H1 (cell line): ENCODE measurements at regions not wholly inside any gene's neighbourhood (a gene's known extent, or its start where the extent isn't known, plus 50 kb on each side); places are given as distances from the start of the nearest gene placed in this dataset.

ENCODE experiments used
- CTCF ChIA-PET: fragments of 300-600 bp; sonication (Branson Sonifier 250); formaldehyde crosslinking; loops from one replicate; lab custom pipeline; 2021; ENCODE audit not compliant: partially characterized antibody; lab: Charles Lee
- POLR2A ChIA-PET: fragments of 300-600 bp; sonication (Branson Sonifier 250); formaldehyde crosslinking; loops from one replicate; lab custom pipeline; 2021; ENCODE audit warnings: inconsistent platforms; ENCODE audit not compliant: partially characterized antibody; lab: Charles Lee
- DNase-seq, 2 experiments: peaks; one replicate each; pipeline versions ENCODE4 v3.0.0 to v3.0.0-alpha.2; 2010 to 2022; ENCODE audit warnings: low spot score in 2 of 2, low read depth in 1 of 2, mixed read lengths in 1 of 2
- FAIRE-seq: peaks from 2 replicates; lab custom pipeline; 2011; peaks lifted over from hg19 to GRCh38; lab: Jason Lieb, UNC
- H2AFZ ChIP-seq: 2 replicates; pipeline ENCODE4 v1.8.1; 2012; ENCODE audit warnings: low read length, inconsistent platforms
- H2AK5ac ChIP-seq: 2 replicates; pipeline ENCODE4 v1.6.1; 2013; ENCODE audit warnings: low read depth, low read length
- H2BK120ac ChIP-seq: replicated peaks from 2 replicates; pipeline ENCODE3; 2013; ENCODE audit warnings: low read depth, low read length, inconsistent platforms
- H2BK12ac ChIP-seq: 2 replicates; pipeline ENCODE4 v1.6.1; 2013; ENCODE audit warnings: low read depth, low read length
- H2BK15ac ChIP-seq: 2 replicates; pipeline ENCODE4 v1.6.1; 2013; ENCODE audit warnings: low read length
- H2BK20ac ChIP-seq: 2 replicates; pipeline ENCODE4 v1.6.1; 2013; ENCODE audit warnings: low read length
- H2BK5ac ChIP-seq: 2 replicates; pipeline ENCODE4 v1.6.1; 2013; ENCODE audit warnings: low read depth, low read length
- H3K14ac ChIP-seq: 2 replicates; pipeline ENCODE4 v1.6.1; 2013; ENCODE audit warnings: inconsistent platforms; ENCODE audit not compliant: insufficient read length
- H3K18ac ChIP-seq: 2 replicates; pipeline ENCODE4 v1.6.1; 2013; ENCODE audit warnings: low read length; ENCODE audit errors: extremely low read depth
- H3K23ac ChIP-seq: 2 replicates; pipeline ENCODE4 v1.6.1; 2013; ENCODE audit warnings: inconsistent platforms; ENCODE audit not compliant: insufficient read length
- H3K23me2 ChIP-seq: 2 replicates; pipeline ENCODE4 v1.6.1; 2013; ENCODE audit warnings: low read depth, low read length
- H3K27ac ChIP-seq: 2 replicates; pipeline ENCODE4 v1.6.1; 2011; ENCODE audit warnings: low read depth, low read length, inconsistent platforms
- H3K27me3 ChIP-seq, 4 experiments: replicated peaks in 1 of 4; 1 replicate in 1 of 4; 2 replicates in 3 of 4; pipeline versions ENCODE4 v1.6.1 to v1.8.1; 2011 to 2013; ENCODE audit warnings: low read length in 3 of 4, mild to moderate bottlenecking in 3 of 4, inconsistent platforms in 2 of 4, mixed read lengths in 2 of 4, moderate library complexity in 1 of 4; ENCODE audit not compliant: control insufficient read depth in 3 of 4, insufficient read depth in 3 of 4; ENCODE audit errors: extremely low read depth in 1 of 4
- H3K36me3 ChIP-seq, 4 experiments: 2 replicates each; pipeline versions ENCODE4 v1.6.1 to v1.8.1; 2011 to 2013; ENCODE audit warnings: mild to moderate bottlenecking in 4 of 4, low read length in 3 of 4, moderate library complexity in 2 of 4, control low read depth in 1 of 4, inconsistent platforms in 1 of 4; ENCODE audit not compliant: insufficient read depth in 4 of 4, control insufficient read depth in 2 of 4
- H3K4ac ChIP-seq: replicated peaks from 2 replicates; pipeline ENCODE3; 2013; ENCODE audit warnings: low read length, low read depth, mixed read lengths, inconsistent platforms; ENCODE audit not compliant: insufficient read length
- H3K4me1 ChIP-seq, 4 experiments: replicated peaks in 1 of 4; 1 replicate in 1 of 4; 2 replicates in 3 of 4; pipeline versions ENCODE4 v1.6.1 to v1.8.1; 2011 to 2013; ENCODE audit warnings: low read length in 3 of 4, inconsistent platforms in 2 of 4, mixed read lengths in 1 of 4; ENCODE audit not compliant: insufficient read depth in 4 of 4, control insufficient read depth in 3 of 4
- H3K4me2 ChIP-seq, 2 experiments: 2 replicates each; pipeline versions ENCODE4 v1.6.1 to v1.8.1; 2011 to 2013; ENCODE audit warnings: low read depth in 2 of 2, low read length in 2 of 2, control low read depth in 1 of 2, inconsistent platforms in 1 of 2, mild to moderate bottlenecking in 1 of 2; ENCODE audit not compliant: insufficient read depth in 1 of 2
- H3K4me3 ChIP-seq, 4 experiments: fragments of 200-600, 300-600 bp in 1 of 4; sonication (generic), shearing (Covaris generic), sonication (Bioruptor Twin) in 1 of 4; 2 replicates each; pipeline versions ENCODE4 v1.5.1 to v1.8.1; 2011 to 2016; ENCODE audit warnings: low read length in 4 of 4, low read depth in 3 of 4, control low read depth in 2 of 4, inconsistent platforms in 2 of 4, mild to moderate bottlenecking in 2 of 4, mixed read lengths in 1 of 4, moderate library complexity in 1 of 4; ENCODE audit not compliant: insufficient read depth in 2 of 4; ENCODE audit errors: extremely low read depth in 1 of 4
- H3K56ac ChIP-seq: replicated peaks from 2 replicates; pipeline ENCODE3; 2013; ENCODE audit warnings: low read depth, mild to moderate bottlenecking, mixed read lengths, low read length, inconsistent platforms; ENCODE audit not compliant: insufficient read length
- H3K79me1 ChIP-seq: 2 replicates; pipeline ENCODE4 v1.6.1; 2013; ENCODE audit warnings: low read depth, low read length, control low read depth
- H3K79me2 ChIP-seq, 2 experiments: 2 replicates each; pipeline versions ENCODE4 v1.6.1 to v1.8.1; 2012 to 2013; ENCODE audit warnings: low read length in 2 of 2, mild to moderate bottlenecking in 2 of 2, inconsistent platforms in 1 of 2; ENCODE audit not compliant: insufficient read depth in 2 of 2, control insufficient read depth in 1 of 2
- H3K9ac ChIP-seq, 4 experiments: replicated peaks in 1 of 4; 1 replicate in 1 of 4; 2 replicates in 3 of 4; pipeline versions ENCODE4 v1.6.1 to v1.8.1; 2011 to 2013; ENCODE audit warnings: low read depth in 3 of 4, low read length in 3 of 4, control low read depth in 2 of 4, mild to moderate bottlenecking in 2 of 4, moderate library complexity in 2 of 4, inconsistent platforms in 1 of 4; ENCODE audit errors: extremely low read depth in 1 of 4
- H3K9me3 ChIP-seq, 2 experiments: 2 replicates each; pipeline versions ENCODE4 v1.6.1 to v1.8.1; 2012 to 2013; ENCODE audit warnings: mild to moderate bottlenecking in 2 of 2, moderate library complexity in 2 of 2, control low read depth in 1 of 2, inconsistent platforms in 1 of 2, low read depth in 1 of 2, low read length in 1 of 2, mixed read lengths in 1 of 2; ENCODE audit not compliant: insufficient read depth in 2 of 2
- H4K20me1 ChIP-seq, 2 experiments: replicated peaks in 1 of 2; 2 replicates each; pipeline versions ENCODE3 to v1.8.1; 2011 to 2013; ENCODE audit warnings: inconsistent platforms in 2 of 2, low read length in 2 of 2, mild to moderate bottlenecking in 1 of 2; ENCODE audit not compliant: insufficient read depth in 2 of 2, control insufficient read depth in 1 of 2
- H4K5ac ChIP-seq: 2 replicates; pipeline ENCODE4 v1.6.1; 2013; ENCODE audit warnings: low read length, low read depth, mixed read lengths, inconsistent platforms; ENCODE audit not compliant: insufficient read length
- H4K8ac ChIP-seq: 2 replicates; pipeline ENCODE4 v1.8.0; 2013; ENCODE audit warnings: mild to moderate bottlenecking, moderate library complexity, low read length, inconsistent platforms; ENCODE audit not compliant: insufficient read depth; ENCODE audit errors: extremely low read depth
- H4K91ac ChIP-seq: replicated peaks from 2 replicates; pipeline ENCODE3; 2013; ENCODE audit warnings: low read length, mixed read lengths, inconsistent platforms; ENCODE audit not compliant: insufficient read length
- BCL11A ChIP-seq, 2 experiments: IDR thresholded peaks; one replicate each; pipeline ENCODE4 v1.6.1; 2011; ENCODE audit warnings: low read depth in 2 of 2, low read length in 2 of 2, mild to moderate bottlenecking in 2 of 2
- CREB1 ChIP-seq: IDR thresholded peaks from 2 replicates; pipeline ENCODE4 v1.6.1; 2012; ENCODE audit warnings: inconsistent platforms
- EGR1 ChIP-seq: IDR thresholded peaks from 2 replicates; pipeline ENCODE4 v1.6.1; 2011; ENCODE audit warnings: low read depth, low read length, borderline replicate concordance
- EP300 ChIP-seq, 2 experiments: IDR thresholded peaks; 1 replicate in 1 of 2; 2 replicates in 1 of 2; pipeline ENCODE4 v1.6.1; 2011 to 2012; ENCODE audit warnings: low read depth in 2 of 2, low read length in 2 of 2, mild to moderate bottlenecking in 2 of 2, borderline replicate concordance in 1 of 2, inconsistent platforms in 1 of 2, moderate library complexity in 1 of 2
- GABPA ChIP-seq: IDR thresholded peaks from 2 replicates; pipeline ENCODE4 v1.6.1; 2011; ENCODE audit warnings: mild to moderate bottlenecking, low read length, moderate library complexity, borderline replicate concordance; ENCODE audit not compliant: insufficient read depth
- JUND ChIP-seq: IDR thresholded peaks from 2 replicates; pipeline ENCODE4 v1.6.1; 2011; ENCODE audit warnings: mild to moderate bottlenecking, improper control_type of control experiment, low read length
- PHF8 ChIP-seq: fragments of 200-600 bp; sonication (generic); conservative IDR thresholded peaks from 2 replicates; pipeline ENCODE4 v1.7.1; 2012; ENCODE audit warnings: low read depth, mild to moderate bottlenecking, inconsistent platforms, low read length, moderate library complexity
- POLR2A ChIP-seq, 2 experiments: IDR thresholded peaks; 1 replicate in 1 of 2; 2 replicates in 1 of 2; pipeline ENCODE4 v1.6.1; 2011; ENCODE audit warnings: low read depth in 2 of 2, low read length in 2 of 2, mild to moderate bottlenecking in 2 of 2; ENCODE audit errors: control extremely low read depth in 1 of 2
- SP2 ChIP-seq: IDR thresholded peaks from 2 replicates; pipeline ENCODE4 v1.6.1; 2012; ENCODE audit warnings: mild to moderate bottlenecking, low read length, inconsistent platforms
- TAF7 ChIP-seq: optimal IDR thresholded peaks from 2 replicates; pipeline ENCODE3; 2011; ENCODE audit warnings: low read depth, mild to moderate bottlenecking, inconsistent platforms, low read length, moderate library complexity, borderline replicate concordance
- TEAD4 ChIP-seq: IDR thresholded peaks from 2 replicates; pipeline ENCODE4 v1.6.1; 2012; ENCODE audit warnings: low read depth, low read length, inconsistent platforms, mixed read lengths
- WGBS, 2 experiments: shearing (Covaris generic) in 1 of 2; methylation state at CpG; one replicate each; pipeline versions ENCODE4 v1.1.6 to v1.1.7; 2013 to 2015; ENCODE audit warnings: low lambda C conversion rate in 2 of 2, mixed read lengths in 2 of 2, inconsistent platforms in 1 of 2, low coverage in 1 of 2, missing lambda C conversion rate in 1 of 2; ENCODE audit not compliant: insufficient replicate concordance in 2 of 2, insufficient coverage in 1 of 2, insufficient read length in 1 of 2; ENCODE audit errors: extremely low coverage in 1 of 2, missing lambda C conversion rate in 1 of 2; 5-methylcytosine and 5-hydroxymethylcytosine counted together
- TF ChIP-seq, protein P1 (sequence below): IDR thresholded peaks from 2 replicates; pipeline ENCODE4 v1.6.1; 2012; ENCODE audit warnings: inconsistent platforms
- TF ChIP-seq, protein P2 (sequence below): IDR thresholded peaks from 2 replicates; pipeline ENCODE4 v1.6.1; 2012; ENCODE audit warnings: low read length, inconsistent platforms

GRCh38 chr16:62170642-62171041, 134.4 kb upstream of the CDH8 start:
- Histone ChIP-seq H3K27me3 (no peaks in the 10 kb centered on the region), H4K91ac (no peak overlapping the region), H2AK5ac (no peak overlapping the region), H3K79me1 (no peaks in the 10 kb centered on the region), H3K56ac (no peak overlapping the region)
- no peak for TF ChIP-seq SP2
- TF ChIP-seq EP300 (IDR thresholded peaks at IDR 0.05; ENCODE audit: borderline replicate concordance in 1 of 2, low read depth in 2 of 2, low read length in 2 of 2) = no peak
- TF ChIP-seq, protein P1, sequence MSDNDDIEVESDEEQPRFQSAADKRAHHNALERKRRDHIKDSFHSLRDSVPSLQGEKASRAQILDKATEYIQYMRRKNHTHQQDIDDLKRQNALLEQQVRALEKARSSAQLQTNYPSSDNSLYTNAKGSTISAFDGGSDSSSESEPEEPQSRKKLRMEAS = no peak
- no peak for TF ChIP-seq POLR2A (IDR thresholded peaks at IDR 0.05; ENCODE audit: control extremely low read depth in 1 of 2, low read depth in 2 of 2, low read length in 2 of 2)
- no peak for TF ChIP-seq BCL11A (IDR thresholded peaks at IDR 0.05; ENCODE audit: low read depth in 2 of 2, low read length in 2 of 2)
- TF ChIP-seq CREB1 = no peak
- TF ChIP-seq, protein P2, sequence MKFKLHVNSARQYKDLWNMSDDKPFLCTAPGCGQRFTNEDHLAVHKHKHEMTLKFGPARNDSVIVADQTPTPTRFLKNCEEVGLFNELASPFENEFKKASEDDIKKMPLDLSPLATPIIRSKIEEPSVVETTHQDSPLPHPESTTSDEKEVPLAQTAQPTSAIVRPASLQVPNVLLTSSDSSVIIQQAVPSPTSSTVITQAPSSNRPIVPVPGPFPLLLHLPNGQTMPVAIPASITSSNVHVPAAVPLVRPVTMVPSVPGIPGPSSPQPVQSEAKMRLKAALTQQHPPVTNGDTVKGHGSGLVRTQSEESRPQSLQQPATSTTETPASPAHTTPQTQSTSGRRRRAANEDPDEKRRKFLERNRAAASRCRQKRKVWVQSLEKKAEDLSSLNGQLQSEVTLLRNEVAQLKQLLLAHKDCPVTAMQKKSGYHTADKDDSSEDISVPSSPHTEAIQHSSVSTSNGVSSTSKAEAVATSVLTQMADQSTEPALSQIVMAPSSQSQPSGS = no peak
- TF ChIP-seq JUND = no peak
- no peak for TF ChIP-seq GABPA
- TF ChIP-seq TEAD4 = no peak
- TF ChIP-seq PHF8 = no peak
- no peak for TF ChIP-seq TAF7
- no peak for TF ChIP-seq EGR1
- TF ChIP-seq, all 59 proteins: peak for 0
- Histone ChIP-seq H3K79me2 (no peaks in the 10 kb centered on the region), H3K4me2 (no peak overlapping the region), H2BK20ac (no peak overlapping the region), H4K5ac (no peak overlapping the region), H2BK15ac (no peak overlapping the region), H2BK5ac (no peak overlapping the region), H2BK120ac (no peak overlapping the region), H3K36me3 (no peaks in the 10 kb centered on the region), H3K23me2 (no peaks in the 10 kb centered on the region), H3K14ac (no peak overlapping the region), H4K8ac (no peak overlapping the region), H3K18ac (no peak overlapping the region), H4K20me1 (peaks cover 0 to 2% of the 10 kb centered on the region in 2 experiments), H3K23ac (no peak overlapping the region), H3K9ac (no peak overlapping the region), H2AFZ (no peak overlapping the region), H3K27ac (no peak overlapping the region; the same call in 1 of the 2 replicates), H3K9me3 (no peaks in the 10 kb centered on the region), H3K4me1 (no peaks in the 10 kb centered on the region), H3K4ac (no peak overlapping the region), H2BK12ac (no peak overlapping the region), H3K4me3 (no peak overlapping the region)
- POLR2A ChIA-PET = no interaction called here
- no peak for DNase-seq
- no peak for FAIRE-seq
- CTCF ChIA-PET = interaction anchor here (1.7 kb wide), 1 partner anchor 22 kb away, joined by 6 read pairs; no protein-coding TSS in a partner anchor
- WGBS, 2 experiments = 92% methylated on average over 2 of the region's 2 CpGs; no CpG with 5 or more reads in 1 of the 2 experiments
